ENCODE measurements at regions not wholly inside any gene's neighbourhood (a gene's known extent, or its start where the extent isn't known, plus 50 kb on each side); places are given as distances from the start of the nearest gene placed in this dataset.

DNA sequence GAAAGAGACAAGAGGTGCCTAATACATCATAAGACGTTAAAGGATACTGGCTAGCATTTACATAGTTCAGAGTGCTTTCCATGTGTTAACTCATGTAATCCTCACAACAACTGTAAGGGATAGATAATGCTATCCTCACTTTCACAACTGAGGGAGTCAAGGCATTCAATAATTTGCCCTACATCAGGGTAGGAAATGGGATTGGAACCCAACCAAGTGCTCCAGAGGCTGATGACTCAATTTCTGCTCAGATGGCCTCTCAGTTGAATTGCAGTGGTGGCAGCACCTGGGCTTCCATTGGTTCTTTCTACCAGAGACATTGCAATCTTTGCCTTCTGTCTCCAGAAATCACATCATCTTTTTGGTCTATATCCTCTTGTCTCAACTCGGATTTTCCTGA, 232.9 kb downstream of the ETS1 start:
- TF ChIP-seq CTCF (IDR thresholded peaks at IDR 0.05) (no peak), POLR2A (IDR thresholded peaks at IDR 0.05; ENCODE audit: low read depth) (no peak), POLR2AphosphoS5 (IDR thresholded peaks at IDR 0.05) (no peak)
